ENCODE measurements at regions not wholly inside any gene's neighbourhood (a gene's known extent, or its start where the extent isn't known, plus 50 kb on each side); places are given as distances from the start of the nearest gene placed in this dataset.
"Not testable (repeated sequence)": the region's sequence is repeated elsewhere in the genome, so short reads cannot be mapped to it uniquely, and the experiment has no call there.

GRCh38 chr12:100061814-100062213, 77.1 kb upstream of the ANKS1B start:
- POLR2A ChIA-PET: no interaction called here
- DNase-seq (ENCODE audit: low read depth, low spot score): no peak

GRCh38 chr12:100058482-100059029, 73.8 kb upstream of the ANKS1B start:
- CTCF ChIA-PET: interaction anchor here (0.6 to 2.1 kb wide), 13 partner anchors 13 to 497 kb away, joined by 3 to 6 read pairs (median 4); partner anchors contain the start of gene ACTR6
- no peak overlapping the region for H3K4me3 ChIP-seq (ENCODE audit: low read depth, low read length)
- TF ChIP-seq, protein P1, sequence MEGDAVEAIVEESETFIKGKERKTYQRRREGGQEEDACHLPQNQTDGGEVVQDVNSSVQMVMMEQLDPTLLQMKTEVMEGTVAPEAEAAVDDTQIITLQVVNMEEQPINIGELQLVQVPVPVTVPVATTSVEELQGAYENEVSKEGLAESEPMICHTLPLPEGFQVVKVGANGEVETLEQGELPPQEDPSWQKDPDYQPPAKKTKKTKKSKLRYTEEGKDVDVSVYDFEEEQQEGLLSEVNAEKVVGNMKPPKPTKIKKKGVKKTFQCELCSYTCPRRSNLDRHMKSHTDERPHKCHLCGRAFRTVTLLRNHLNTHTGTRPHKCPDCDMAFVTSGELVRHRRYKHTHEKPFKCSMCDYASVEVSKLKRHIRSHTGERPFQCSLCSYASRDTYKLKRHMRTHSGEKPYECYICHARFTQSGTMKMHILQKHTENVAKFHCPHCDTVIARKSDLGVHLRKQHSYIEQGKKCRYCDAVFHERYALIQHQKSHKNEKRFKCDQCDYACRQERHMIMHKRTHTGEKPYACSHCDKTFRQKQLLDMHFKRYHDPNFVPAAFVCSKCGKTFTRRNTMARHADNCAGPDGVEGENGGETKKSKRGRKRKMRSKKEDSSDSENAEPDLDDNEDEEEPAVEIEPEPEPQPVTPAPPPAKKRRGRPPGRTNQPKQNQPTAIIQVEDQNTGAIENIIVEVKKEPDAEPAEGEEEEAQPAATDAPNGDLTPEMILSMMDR (IDR thresholded peaks at IDR 0.05; ENCODE audit: insufficient read depth, low read length, missing control alignments): peak; percentile 43
- POLR2A ChIA-PET: interaction anchor here (0.6 kb wide), 1 partner anchor 32 kb away, joined by 3 read pairs; no protein-coding TSS in a partner anchor
- peak; percentile 89 for DNase-seq (ENCODE audit: low read depth, low spot score)

More at GRCh38 chr12:100061814-100062213, 77.1 kb upstream of the ANKS1B start:
- H3K4me3 ChIP-seq (ENCODE audit: low read depth, low read length): no peak overlapping the region
- CTCF ChIA-PET: interaction anchor here (1.3 kb wide), 1 partner anchor 10 kb away, joined by 3 read pairs; no protein-coding TSS in a partner anchor
- TF ChIP-seq, protein P1 (IDR thresholded peaks at IDR 0.05; ENCODE audit: insufficient read depth, low read length, missing control alignments): no peak

GRCh38 chr12:100046202-100046601, 61.5 kb upstream of the ANKS1B start:
- H3K4me3 ChIP-seq (ENCODE audit: low read depth, low read length); CTCF ChIA-PET; POLR2A ChIA-PET; DNase-seq (ENCODE audit: low read depth, low spot score): not testable (repeated sequence)

- DNase-seq (ENCODE audit: low read depth, low spot score): no peak
- TF ChIP-seq, protein P1 (IDR thresholded peaks at IDR 0.05; ENCODE audit: insufficient read depth, low read length, missing control alignments): no peak
- POLR2A ChIA-PET: no interaction called here
- CTCF ChIA-PET: no interaction called here
- no peak overlapping the region for H3K4me3 ChIP-seq (ENCODE audit: low read depth, low read length)
Observed at GRCh38 chr12:100044266-100044665, 59.5 kb upstream of the ANKS1B start.

DNA sequence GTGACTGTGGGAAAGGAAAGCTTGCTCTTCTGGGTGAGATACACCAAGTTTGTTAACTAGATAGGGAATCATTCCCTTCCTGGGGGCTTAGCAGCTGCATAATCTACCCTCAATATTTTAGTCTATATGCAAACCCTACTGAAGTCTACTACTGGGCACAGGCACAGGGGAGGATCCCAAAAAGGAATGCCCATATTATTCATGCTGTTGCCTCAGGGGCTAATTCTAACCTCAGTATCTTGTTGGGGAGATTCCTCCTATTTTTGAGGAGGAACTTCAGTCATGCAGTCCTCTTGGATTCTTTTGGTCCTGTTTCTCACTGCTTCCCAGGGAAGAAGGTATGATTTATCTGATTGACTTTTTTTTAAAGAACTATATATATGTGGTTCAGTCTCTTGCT, 58.9 kb upstream of the ANKS1B start:
- ChIA-PET POLR2A (no interaction called here), CTCF (no interaction called here)
- DNase-seq (ENCODE audit: low read depth, low spot score): no peak
- TF ChIP-seq, protein P1 (IDR thresholded peaks at IDR 0.05; ENCODE audit: insufficient read depth, low read length, missing control alignments): no peak
- H3K4me3 ChIP-seq (ENCODE audit: low read depth, low read length): no peak overlapping the region
